ENCODE measurements at regions not wholly inside any gene's neighbourhood (a gene's known extent, or its start where the extent isn't known, plus 50 kb on each side); places are given as distances from the start of the nearest gene placed in this dataset.
A peak's percentile ranks its signal among the peaks of the same experiment; 100 is the strongest.

GRCh38 chr7:25388681-25389080, 160.4 kb upstream of the NPVF start:
- TF ChIP-seq EP300 (conservative IDR thresholded peaks at IDR 0.05; ENCODE audit: poor library complexity, severe bottlenecking) (no peak), REST (IDR thresholded peaks at IDR 0.05; ENCODE audit: borderline replicate concordance) (no peak), POLR2AphosphoS5 (IDR thresholded peaks at IDR 0.05) (no peak), CTCF (IDR thresholded peaks at IDR 0.05; ENCODE audit: poor library complexity, severe bottlenecking) (no peak), RAD21 (conservative IDR thresholded peaks at IDR 0.05) (no peak), TAF1 (IDR thresholded peaks at IDR 0.05; ENCODE audit: low read depth) (no peak), SMC3 (conservative IDR thresholded peaks at IDR 0.05; ENCODE audit: poor library complexity) (no peak), MXI1 (conservative IDR thresholded peaks at IDR 0.05; ENCODE audit: poor library complexity, severe bottlenecking) (no peak)
- Histone ChIP-seq H3K4me3 (ENCODE audit: low read length) (no peak overlapping the region), H3K9ac (ENCODE audit: low read length) (no peak overlapping the region), H3K9me2 (ENCODE audit: insufficient read depth, low read length) (no peaks in the 10 kb centered on the region), H3K36me3 (ENCODE audit: insufficient read depth, low read length) (no peaks in the 10 kb centered on the region), H3F3A (ENCODE audit: insufficient read depth, low read length, poor library complexity, severe bottlenecking) (no peaks in the 10 kb centered on the region), H3K27me3 (ENCODE audit: insufficient read depth, low read depth, low read length) (peaks cover 20% of the 10 kb centered on the region), H3K27ac (ENCODE audit: low read length) (no peak overlapping the region), H3K9me3 (ENCODE audit: low read length) (no peaks in the 10 kb centered on the region), H3K79me2 (replicated peaks; ENCODE audit: insufficient read depth, low read length) (no peaks in the 10 kb centered on the region), H2AFZ (ENCODE audit: low read depth, low read length) (no peak overlapping the region), H3K4me2 (ENCODE audit: low read length) (no peak overlapping the region), H4K20me1 (ENCODE audit: insufficient read depth) (no peaks in the 10 kb centered on the region)

- Histone ChIP-seq H2AFZ (ENCODE audit: low read depth, low read length) (no peak overlapping the region), H4K20me1 (ENCODE audit: insufficient read depth) (no peaks in the 10 kb centered on the region), H3K4me2 (ENCODE audit: low read length) (no peak overlapping the region), H3K27me3 (ENCODE audit: insufficient read depth, low read depth, low read length) (peaks cover 12% of the 10 kb centered on the region), H3K9ac (ENCODE audit: low read length) (no peak overlapping the region), H3K36me3 (ENCODE audit: insufficient read depth, low read length) (no peaks in the 10 kb centered on the region), H3K79me2 (replicated peaks; ENCODE audit: insufficient read depth, low read length) (no peaks in the 10 kb centered on the region), H3K4me3 (ENCODE audit: low read length) (no peak overlapping the region), H3K9me2 (ENCODE audit: insufficient read depth, low read length) (no peaks in the 10 kb centered on the region), H3K9me3 (ENCODE audit: low read length) (no peaks in the 10 kb centered on the region), H3K27ac (ENCODE audit: low read length) (no peak overlapping the region), H3F3A (ENCODE audit: insufficient read depth, low read length, poor library complexity, severe bottlenecking) (no peaks in the 10 kb centered on the region)
- TF ChIP-seq MXI1 (conservative IDR thresholded peaks at IDR 0.05; ENCODE audit: poor library complexity, severe bottlenecking) (no peak), EZH2 (IDR thresholded peaks at IDR 0.05; ENCODE audit: borderline replicate concordance, insufficient read depth, low read length, poor library complexity, severe bottlenecking) (no peak), SMC3 (conservative IDR thresholded peaks at IDR 0.05; ENCODE audit: poor library complexity) (peak; percentile 98), REST (IDR thresholded peaks at IDR 0.05; ENCODE audit: borderline replicate concordance) (no peak), RAD21 (conservative IDR thresholded peaks at IDR 0.05) (peak; percentile 94), TAF1 (IDR thresholded peaks at IDR 0.05; ENCODE audit: low read depth) (no peak), EP300 (conservative IDR thresholded peaks at IDR 0.05; ENCODE audit: poor library complexity, severe bottlenecking) (no peak), POLR2AphosphoS5 (IDR thresholded peaks at IDR 0.05) (no peak), CTCF (IDR thresholded peaks at IDR 0.05; ENCODE audit: poor library complexity, severe bottlenecking) (peak; percentile 88)
Measured at GRCh38 chr7:25389489-25390106, 161.3 kb upstream of the NPVF start.

All from neural cell (in vitro differentiated cells).